GM20000 (cell line): ENCODE measurements at regions not wholly inside any gene's neighbourhood (a gene's known extent, or its start where the extent isn't known, plus 50 kb on each side); places are given as distances from the start of the nearest gene placed in this dataset.

Experiments
- DNase-seq: peaks from one replicate; pipeline ENCODE4 v3.0.0; 2012; ENCODE audit warnings: low spot score
- CTCF ChIP-seq: IDR thresholded peaks from 2 replicates; pipeline ENCODE4 v1.5.1; 2012; ENCODE audit warnings: mild to moderate bottlenecking, control low read depth; ENCODE audit errors: extremely low read depth, missing control alignments

DNA sequence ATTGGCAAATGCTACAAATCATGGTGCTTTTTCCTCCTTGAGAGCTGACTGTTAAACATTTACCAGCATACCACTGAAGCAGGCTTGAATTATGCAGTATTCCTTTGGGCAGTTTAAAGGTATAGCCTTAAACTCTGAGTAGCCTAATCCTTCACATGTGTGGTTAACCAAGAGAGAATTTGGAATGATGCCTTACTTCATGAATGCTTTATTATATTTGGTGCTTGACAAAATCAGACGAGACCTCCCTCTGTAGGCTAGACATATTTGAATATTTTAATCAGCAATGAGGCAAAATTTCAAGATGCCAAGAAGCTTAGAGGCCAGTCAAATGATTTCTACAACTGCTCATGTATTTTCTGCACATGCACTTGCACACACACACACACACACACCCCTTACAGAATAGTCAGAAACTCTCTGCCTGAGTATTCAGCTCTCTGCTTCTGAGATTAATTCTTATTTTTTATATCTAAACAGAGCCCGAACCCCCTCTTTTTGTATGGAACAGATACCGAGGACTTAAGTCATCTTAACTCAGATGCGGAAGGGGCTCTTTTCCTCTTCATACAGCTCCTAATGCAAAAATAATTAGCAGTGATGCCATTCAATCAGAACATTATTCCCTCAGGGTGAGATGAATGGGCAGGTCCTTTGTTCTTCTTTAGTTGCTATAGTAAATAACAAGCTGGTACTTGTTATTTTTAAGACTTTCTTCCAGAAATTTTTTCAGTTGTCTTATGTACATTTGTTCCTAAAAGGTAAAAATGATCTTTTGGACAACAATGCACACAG lies 195.5 kb upstream of the TMC3 start:
- TF ChIP-seq CTCF: no peak
- DNase-seq: no peak

DNA sequence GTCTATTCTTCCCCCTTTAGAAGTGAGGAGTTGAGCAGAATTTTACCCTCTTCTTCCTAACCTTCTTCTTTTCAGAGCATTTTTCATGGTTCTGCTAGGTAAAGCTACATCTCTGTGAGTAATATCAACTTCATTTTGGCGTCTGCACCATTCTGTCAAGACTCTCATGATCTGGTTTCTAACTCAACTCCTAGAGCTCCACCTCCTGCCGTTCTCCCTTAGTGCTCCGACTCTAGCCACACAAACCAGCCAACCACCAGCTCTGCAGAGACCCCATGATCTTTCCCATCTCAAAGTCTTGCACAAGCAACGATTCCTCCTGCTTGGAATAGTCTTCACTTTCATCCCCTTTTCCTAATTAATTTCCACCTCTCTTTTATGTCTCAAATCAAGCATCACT lies 193.9 kb upstream of the TMC3 start:
- no peak for TF ChIP-seq CTCF

DNA sequence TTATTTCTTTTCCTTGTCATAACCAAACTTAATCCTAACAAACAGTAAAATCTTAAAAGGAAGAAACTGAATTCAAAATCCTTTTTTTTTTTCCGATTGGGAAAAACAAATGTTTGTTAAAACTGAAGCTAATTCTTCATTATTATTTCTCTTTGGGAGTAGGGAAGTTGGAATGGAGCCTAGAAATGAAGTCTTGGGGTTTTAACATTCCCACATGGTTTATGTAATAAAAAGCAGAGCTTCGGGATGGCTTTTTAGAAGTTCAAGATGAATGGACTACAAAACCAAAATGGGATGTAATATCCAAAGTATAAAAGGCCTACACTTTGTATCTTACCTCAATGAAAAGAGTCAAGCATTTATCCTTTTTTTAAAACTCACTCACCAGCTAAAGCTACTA lies 189.0 kb upstream of the TMC3 start:
- TF ChIP-seq CTCF: no peak
- no peak for DNase-seq

More for the DNA sequence above, 193.9 kb upstream of the TMC3 start:
- no peak for DNase-seq

- TF ChIP-seq CTCF: no peak
- DNase-seq: no peak
Observed at GRCh38 chr15:81560405-81560804, 186.4 kb upstream of the TMC3 start.

DNA sequence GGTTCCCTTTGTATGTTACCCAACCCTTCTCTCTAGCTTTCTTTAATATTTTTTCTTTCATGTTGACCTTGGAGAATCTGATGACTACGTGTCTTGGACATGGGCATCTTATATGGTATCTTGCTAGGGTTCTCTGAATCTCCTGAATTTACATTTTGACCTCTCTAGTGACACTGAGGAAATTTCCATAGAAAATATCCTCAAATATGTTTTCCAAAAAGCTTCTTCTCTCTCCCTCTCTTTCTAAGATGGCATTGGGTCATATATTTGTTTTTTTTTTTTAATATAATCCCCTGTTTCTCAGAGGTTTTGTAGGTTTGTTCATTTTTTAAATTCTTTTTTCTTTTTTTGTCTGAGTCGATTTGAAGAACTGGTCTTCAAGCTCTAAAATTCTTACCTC lies 184.0 kb upstream of the TMC3 start:
- TF ChIP-seq CTCF: no peak

DNA sequence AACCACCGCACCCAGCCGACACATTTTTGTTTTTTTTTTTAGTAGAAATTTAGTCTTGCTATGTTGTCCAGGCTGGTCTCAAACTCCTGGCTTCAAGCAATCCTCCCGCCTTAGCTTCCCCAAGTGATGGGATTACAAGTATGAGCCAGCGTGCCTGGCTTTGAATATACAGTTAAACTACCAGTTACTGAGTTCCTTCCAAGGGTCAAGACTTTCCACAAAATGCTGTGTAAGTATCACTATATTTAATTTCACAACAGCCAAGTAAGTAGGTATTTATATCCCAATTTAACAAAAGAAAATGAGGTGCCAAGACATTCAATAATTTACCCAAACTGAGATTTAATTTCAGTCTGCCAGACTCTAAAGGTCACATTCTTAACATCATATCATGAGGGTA lies 181.3 kb upstream of the TMC3 start:
- TF ChIP-seq CTCF: no peak
- no peak for DNase-seq

More for the DNA sequence above, 184.0 kb upstream of the TMC3 start:
- DNase-seq: no peak

GRCh38 chr15:81548365-81549130 lies 174.5 kb upstream of the TMC3 start:
- no peak for DNase-seq
- no peak for TF ChIP-seq CTCF
